B cell (primary cell): ENCODE measurements at regions not wholly inside any gene's neighbourhood (a gene's known extent, or its start where the extent isn't known, plus 50 kb on each side); places are given as distances from the start of the nearest gene placed in this dataset.
A peak's percentile ranks its signal among the peaks of the same experiment; 100 is the strongest.

Experiments used
- ATAC-seq: fragments of 200-7000 bp; cut with Tn5 transposase; one replicate; pipeline ENCODE4 v1.10.0; 2021; ENCODE audit warnings: low read depth, mild to moderate bottlenecking, moderate number of reproducible peaks, moderate library complexity
- CTCF ChIA-PET: fragments of 350-600 bp; sonication (Branson Sonifier 250); formaldehyde crosslinking; loops from one replicate; lab custom pipeline; 2021; ENCODE audit warnings: antibody characterized with exemption, inconsistent platforms; lab: Charles Lee
- POLR2A ChIA-PET: fragments of 350-600 bp; sonication (Branson Sonifier 250); formaldehyde crosslinking; loops from one replicate; lab custom pipeline; 2021; ENCODE audit warnings: antibody characterized with exemption; lab: Charles Lee
- DNase-seq: peaks from one replicate; pipeline ENCODE4 v3.0.0; 2013
- H2AFZ ChIP-seq: 2 replicates; pipeline ENCODE4 v1.6.1; 2012; ENCODE audit warnings: mild to moderate bottlenecking, low read depth, low read length; ENCODE audit not compliant: insufficient read depth, poor library complexity, severe bottlenecking
- H3K27ac ChIP-seq, 2 donors: 1 replicate in 1 of 2; 2 replicates in 1 of 2; pipeline ENCODE4 v1.5.1; 2012 to 2013; ENCODE audit warnings: low read length in 2 of 2, mild to moderate bottlenecking in 2 of 2, moderate library complexity in 1 of 2
- H3K27me3 ChIP-seq, 4 experiments: fragments of 200-600 bp in 1 of 4; sonication (generic) in 1 of 4; replicated peaks in 1 of 4; 1 replicate in 2 of 4; 2 replicates in 2 of 4; pipeline versions ENCODE4 v1.6.1 to v1.7.0; 2013 to 2016; ENCODE audit warnings: low read length in 3 of 4, mild to moderate bottlenecking in 2 of 4, mixed read lengths in 1 of 4, moderate library complexity in 1 of 4; ENCODE audit not compliant: insufficient read depth in 4 of 4, control insufficient read depth in 3 of 4; ENCODE audit errors: control extremely low read depth in 1 of 4
- H3K36me3 ChIP-seq, 2 experiments: replicated peaks in 1 of 2; 1 replicate in 1 of 2; 2 replicates in 1 of 2; pipeline versions ENCODE4 v1.6.1 to v1.7.1; 2013; ENCODE audit warnings: low read length in 1 of 2; ENCODE audit not compliant: insufficient read depth in 2 of 2, control insufficient read depth in 1 of 2; ENCODE audit errors: control extremely low read depth in 1 of 2, extremely low read depth in 1 of 2
- H3K4me1 ChIP-seq, 2 donors: fragments of 200-600 bp in 1 of 2; sonication (generic) in 1 of 2; 1 replicate in 1 of 2; 2 replicates in 1 of 2; pipeline versions ENCODE4 v1.5.1 to v1.6.1; 2013 to 2017; ENCODE audit warnings: low read length in 2 of 2; ENCODE audit not compliant: control insufficient read depth in 2 of 2, insufficient read depth in 2 of 2
- H3K4me2 ChIP-seq: replicated peaks from 2 replicates; pipeline ENCODE3; 2012; ENCODE audit warnings: mild to moderate bottlenecking, low read depth, low read length; ENCODE audit not compliant: poor library complexity, severe bottlenecking
- H3K4me3 ChIP-seq, 5 experiments: fragments of 200-600 bp in 1 of 5; sonication (generic) in 1 of 5; 1 replicate in 3 of 5; 2 replicates in 2 of 5; pipeline versions ENCODE4 v1.5.1 to v1.7.0; 2011 to 2016; ENCODE audit warnings: low read length in 4 of 5, mild to moderate bottlenecking in 4 of 5, low read depth in 2 of 5, control low read depth in 1 of 5, moderate library complexity in 1 of 5; ENCODE audit not compliant: insufficient read depth in 1 of 5; ENCODE audit errors: control extremely low read depth in 1 of 5, extremely low read depth in 1 of 5
- H3K79me2 ChIP-seq: fragments of 200-600 bp; sonication (generic); one replicate; pipeline ENCODE4 v1.6.0; 2016; ENCODE audit warnings: low read length; ENCODE audit not compliant: control insufficient read depth, insufficient read depth
- H3K9ac ChIP-seq: fragments of 200-600 bp; sonication (generic); 2 replicates; pipeline ENCODE4 v1.6.1; 2017; ENCODE audit warnings: mild to moderate bottlenecking, low read length, moderate library complexity
- H3K9me3 ChIP-seq, 3 donors: one replicate each; pipeline versions ENCODE4 v1.6.1 to v1.7.1; 2013; ENCODE audit warnings: low read length in 2 of 3; ENCODE audit not compliant: control insufficient read depth in 2 of 3, insufficient read depth in 1 of 3; ENCODE audit errors: control extremely low read depth in 1 of 3
- H4K20me1 ChIP-seq: 2 replicates; pipeline ENCODE4 v1.6.0; 2012; ENCODE audit warnings: mild to moderate bottlenecking, low read length; ENCODE audit not compliant: insufficient read depth, control insufficient read depth, poor library complexity, severe bottlenecking
- H3K27ac Mint-ChIP-seq: one replicate; pipeline ENCODE4 v1.8.0; 2021; ENCODE audit warnings: mixed read lengths
- H3K27me3 Mint-ChIP-seq: one replicate; pipeline ENCODE4 v1.8.0; 2021; ENCODE audit warnings: mixed read lengths
- H3K4me1 Mint-ChIP-seq: one replicate; pipeline ENCODE4 v1.8.0; 2021; ENCODE audit warnings: mixed read lengths
- H3K4me3 Mint-ChIP-seq: one replicate; pipeline ENCODE4 v1.8.0; 2021; ENCODE audit warnings: mixed read lengths
- H3K9me3 Mint-ChIP-seq: one replicate; pipeline ENCODE4 v1.8.0; 2022; ENCODE audit warnings: mixed read lengths; ENCODE audit not compliant: insufficient read depth
- CTCF ChIP-seq: fragments of 200-600 bp; IDR thresholded peaks from one replicate; pipeline ENCODE4 v1.8.0; 2022; ENCODE audit warnings: antibody characterized with exemption, mild to moderate bottlenecking
- EZH2 ChIP-seq: IDR thresholded peaks from 2 replicates; pipeline ENCODE4 v1.6.1; 2012; ENCODE audit warnings: borderline replicate concordance, low read depth, mild to moderate bottlenecking, moderate library complexity, low read length; ENCODE audit not compliant: insufficient read depth, poor library complexity, severe bottlenecking
- WGBS: methylation state at CpG from one replicate; pipeline ENCODE4 v1.1.5; 2013; ENCODE audit warnings: missing lambda C conversion rate; ENCODE audit not compliant: insufficient coverage; 5-methylcytosine and 5-hydroxymethylcytosine counted together
- intact Hi-C: fragments of 100-400 bp; cut with micrococcal nuclease; formaldehyde crosslinking; loops from one replicate; pipeline ENCODE4 v1.10.0; 2022

GRCh38 chr3:72241525-72241924 lies 456.6 kb upstream of the PROK2 start:
- no peak for ATAC-seq
- H3K36me3 ChIP-seq, result no peaks in the 10 kb centered on the region
- no peak overlapping the region for H3K27ac ChIP-seq
- ChIA-PET CTCF (no interaction called here), POLR2A (no interaction called here)
- no peak overlapping the region for H3K9ac ChIP-seq
- peaks cover 0 to 15% (median 5%) of the 10 kb centered on the region in 4 experiments for H3K27me3 ChIP-seq
- WGBS, result no CpG with 5 or more reads among the region's 1 CpG
- Mint-ChIP-seq H3K9me3 (no peaks in the 10 kb centered on the region), H3K27ac (no peak overlapping the region), H3K4me3 (no peak overlapping the region), H3K27me3 (peaks cover 27% of the 10 kb centered on the region), H3K4me1 (peaks cover 19% of the 10 kb centered on the region)
- no peaks in the 10 kb centered on the region for H3K79me2 ChIP-seq
- H4K20me1 ChIP-seq, result no peaks in the 10 kb centered on the region
- peaks cover 0 to 2% (median 0%) of the 10 kb centered on the region in 3 donors for H3K9me3 ChIP-seq
- TF ChIP-seq CTCF, result no peak
- H2AFZ ChIP-seq, result no peak overlapping the region
- H3K4me1 ChIP-seq, result peaks cover 12 to 15% of the 10 kb centered on the region in 2 donors
- intact Hi-C loops, result no loop called here
- DNase-seq, result no peak
- H3K4me2 ChIP-seq, result no peak overlapping the region
- H3K4me3 ChIP-seq, result no peak overlapping the region

- ChIA-PET POLR2A (interaction anchor here (0.6 kb wide), 1 partner anchor 77 kb away, joined by 6 read pairs; no protein-coding TSS in a partner anchor), CTCF (no interaction called here)
- TF ChIP-seq EZH2, result no peak
- DNase-seq, result no peak
- Mint-ChIP-seq H3K27ac (peak overlapping the region; percentile 39), H3K9me3 (no peaks in the 10 kb centered on the region), H3K27me3 (peaks cover 25% of the 10 kb centered on the region), H3K4me3 (no peak overlapping the region), H3K4me1 (peaks cover 17% of the 10 kb centered on the region)
- H3K4me2 ChIP-seq, result no peak overlapping the region
- 71% methylated on average over 4 of the region's 4 CpGs for WGBS
- no peaks in the 10 kb centered on the region for H3K79me2 ChIP-seq
- peaks cover 10 to 13% of the 10 kb centered on the region in 2 donors for H3K4me1 ChIP-seq
- H3K27ac ChIP-seq, result no peak overlapping the region
- no peak for ATAC-seq
- H2AFZ ChIP-seq, result no peak overlapping the region
- H3K27me3 ChIP-seq, result peaks cover 0 to 12% (median 5%) of the 10 kb centered on the region in 4 experiments
- no peaks in the 10 kb centered on the region for H3K36me3 ChIP-seq
- no peaks in the 10 kb centered on the region for H4K20me1 ChIP-seq
- no peak overlapping the region for H3K9ac ChIP-seq
- intact Hi-C loops, result no loop called here
- H3K4me3 ChIP-seq, result no peak overlapping the region
- H3K9me3 ChIP-seq, result peaks cover 0 to 2% (median 0%) of the 10 kb centered on the region in 3 donors
Observed at GRCh38 chr3:72240531-72240930, 455.6 kb upstream of the PROK2 start.
